ENCODE measurements at regions not wholly inside any gene's neighbourhood (a gene's known extent, or its start where the extent isn't known, plus 50 kb on each side); places are given as distances from the start of the nearest gene placed in this dataset.

GRCh38 chr4:60404027-60404426 is 796.1 kb upstream of the ADGRL3 start:
- TF ChIP-seq CTCF (IDR thresholded peaks at IDR 0.05; ENCODE audit: insufficient read depth, low read depth, low read length) (no peak), EZH2 (IDR thresholded peaks at IDR 0.05; ENCODE audit: insufficient read depth, low read length) (no peak)

All from astrocyte (in vitro differentiated cells and primary cell).